OCI-LY1 (cell line): ENCODE measurements at regions not wholly inside any gene's neighbourhood (a gene's known extent, or its start where the extent isn't known, plus 50 kb on each side); places are given as distances from the start of the nearest gene placed in this dataset.

Experiments
- H2AFZ ChIP-seq: fragments of 200-600 bp; sonication (generic), shearing (Covaris generic); 2 replicates; pipeline ENCODE4 v1.6.0; 2014; ENCODE audit warnings: antibody characterized with exemption, mild to moderate bottlenecking, low read length
- H3F3A ChIP-seq: fragments of 200-600 bp; sonication (generic), shearing (Covaris generic); 2 replicates; pipeline ENCODE4 v1.6.0; 2014; ENCODE audit warnings: mild to moderate bottlenecking, antibody characterized with exemption, low read length, moderate library complexity; ENCODE audit not compliant: insufficient read depth
- H3K27ac ChIP-seq: fragments of 200-600 bp; sonication (generic); 2 replicates; pipeline ENCODE4 v1.5.1; 2014; ENCODE audit warnings: low read length, mixed run types, mild to moderate bottlenecking, low read depth; ENCODE audit not compliant: poor library complexity, severe bottlenecking
- H3K27me3 ChIP-seq: fragments of 200-600 bp; sonication (generic); 2 replicates; pipeline ENCODE4 v1.6.0; 2014; ENCODE audit warnings: antibody characterized with exemption, mild to moderate bottlenecking, low read length, moderate library complexity; ENCODE audit not compliant: insufficient read depth
- H3K36me3 ChIP-seq: fragments of 200-600 bp; sonication (generic); 2 replicates; pipeline ENCODE4 v1.6.1; 2014; ENCODE audit warnings: mild to moderate bottlenecking, antibody characterized with exemption, low read length, moderate library complexity, mixed read lengths; ENCODE audit not compliant: insufficient read depth
- H3K4me1 ChIP-seq: fragments of 200-600 bp; sonication (generic); 2 replicates; pipeline ENCODE4 v1.5.1; 2014; ENCODE audit warnings: mild to moderate bottlenecking, low read length, moderate library complexity; ENCODE audit not compliant: insufficient read depth, severe bottlenecking
- H3K4me2 ChIP-seq: fragments of 200-600 bp; sonication (generic), shearing (Covaris generic); 2 replicates; pipeline ENCODE4 v1.6.1; 2014; ENCODE audit warnings: low read length
- H3K4me3 ChIP-seq: fragments of 200-600 bp; sonication (generic); 2 replicates; pipeline ENCODE4 v1.5.1; 2014; ENCODE audit warnings: low read length, low read depth, mild to moderate bottlenecking, mixed read lengths; ENCODE audit not compliant: poor library complexity, severe bottlenecking
- H3K79me2 ChIP-seq: fragments of 200-600 bp; shearing (Covaris generic); 2 replicates; pipeline ENCODE4 v1.6.1; 2016; ENCODE audit warnings: mixed run types, low read length, mixed read lengths; ENCODE audit not compliant: insufficient read depth
- H3K9ac ChIP-seq: fragments of 200-600 bp; sonication (generic), shearing (Covaris generic); 2 replicates; pipeline ENCODE4 v1.6.1; 2014; ENCODE audit warnings: mild to moderate bottlenecking, low read length, mixed read lengths
- H3K9me2 ChIP-seq: fragments of 200-600 bp; sonication (generic), shearing (Covaris generic); 2 replicates; pipeline ENCODE4 v1.6.1; 2014; ENCODE audit warnings: low read depth, mild to moderate bottlenecking, low read length, mixed read lengths
- H3K9me3 ChIP-seq: fragments of 200-600 bp; shearing (Covaris generic); 2 replicates; pipeline ENCODE4 v1.6.1; 2014; ENCODE audit warnings: low read length, mixed read lengths
- H4K20me1 ChIP-seq: fragments of 200-600 bp; sonication (generic), shearing (Covaris generic); 2 replicates; pipeline ENCODE4 v1.6.0; 2016; ENCODE audit warnings: mild to moderate bottlenecking, low read length; ENCODE audit not compliant: insufficient read depth
- CTCF ChIP-seq: fragments of 200-600 bp; sonication (generic), shearing (Covaris generic); IDR thresholded peaks from 2 replicates; pipeline ENCODE4 v1.5.1; 2017; ENCODE audit warnings: mild to moderate bottlenecking, antibody characterized with exemption, low read length, moderate library complexity, mixed read lengths
- EZH2 ChIP-seq: fragments of 200-600 bp; sonication (generic), shearing (Covaris generic); IDR thresholded peaks from 2 replicates; pipeline ENCODE4 v1.8.0; 2017; ENCODE audit warnings: borderline replicate concordance, mixed run types, mild to moderate bottlenecking, antibody characterized with exemption, low read length, moderate library complexity, mixed read lengths

GRCh38 chr2:33933203-33933602 lies 334.1 kb upstream of the FAM98A start:
- Histone ChIP-seq H3K9ac (no peak overlapping the region), H3K27ac (no peak overlapping the region), H3K79me2 (no peaks in the 10 kb centered on the region), H3K9me2 (no peaks in the 10 kb centered on the region), H4K20me1 (no peaks in the 10 kb centered on the region), H2AFZ (no peak overlapping the region), H3K9me3 (no peaks in the 10 kb centered on the region), H3K4me2 (no peak overlapping the region), H3K36me3 (no peaks in the 10 kb centered on the region), H3K4me3 (no peak overlapping the region), H3K4me1 (no peaks in the 10 kb centered on the region), H3K27me3 (no peaks in the 10 kb centered on the region), H3F3A (no peaks in the 10 kb centered on the region)
- TF ChIP-seq EZH2: no peak
- TF ChIP-seq CTCF: no peak

GRCh38 chr2:33931164-33931563 lies 332.1 kb upstream of the FAM98A start:
- H3K9ac ChIP-seq: no peak overlapping the region
- no peaks in the 10 kb centered on the region for H3F3A ChIP-seq
- H3K9me2 ChIP-seq: no peaks in the 10 kb centered on the region
- no peak overlapping the region for H3K4me3 ChIP-seq
- H3K79me2 ChIP-seq: no peaks in the 10 kb centered on the region
- H3K4me2 ChIP-seq: no peak overlapping the region
- no peaks in the 10 kb centered on the region for H3K36me3 ChIP-seq
- H3K27ac ChIP-seq: no peak overlapping the region
- TF ChIP-seq EZH2: no peak
- TF ChIP-seq CTCF: no peak
- no peaks in the 10 kb centered on the region for H3K4me1 ChIP-seq
- H4K20me1 ChIP-seq: no peaks in the 10 kb centered on the region
- no peak overlapping the region for H2AFZ ChIP-seq
- H3K9me3 ChIP-seq: no peaks in the 10 kb centered on the region
- no peaks in the 10 kb centered on the region for H3K27me3 ChIP-seq

GRCh38 chr2:33929467-33929866 lies 330.4 kb upstream of the FAM98A start:
- Histone ChIP-seq H3K4me3 (no peak overlapping the region), H3K36me3 (no peaks in the 10 kb centered on the region), H3F3A (no peaks in the 10 kb centered on the region), H3K27me3 (no peaks in the 10 kb centered on the region), H2AFZ (no peak overlapping the region), H3K4me1 (no peaks in the 10 kb centered on the region), H3K9me3 (no peaks in the 10 kb centered on the region), H3K4me2 (no peak overlapping the region), H3K9ac (no peak overlapping the region), H4K20me1 (no peaks in the 10 kb centered on the region), H3K27ac (no peak overlapping the region), H3K79me2 (no peaks in the 10 kb centered on the region), H3K9me2 (no peaks in the 10 kb centered on the region)
- TF ChIP-seq CTCF (no peak), EZH2 (no peak)
